Neural progenitor cell (in vitro differentiated cells): ENCODE measurements at regions not wholly inside any gene's neighbourhood (a gene's known extent, or its start where the extent isn't known, plus 50 kb on each side); places are given as distances from the start of the nearest gene placed in this dataset.

Experiments
- DNase-seq: peaks from one replicate; pipeline ENCODE4 v3.0.0-alpha.2; 2016; ENCODE audit warnings: low spot score
- H2AFZ ChIP-seq: fragments of 200-600 bp; sonication (generic); replicated peaks from 2 replicates; pipeline ENCODE4 v1.6.1; 2016; ENCODE audit warnings: antibody characterized with exemption
- H3F3A ChIP-seq: fragments of 200-600 bp; sonication (generic); 2 replicates; pipeline ENCODE4 v1.6.1; 2016; ENCODE audit warnings: antibody characterized with exemption, low read depth
- H3K27ac ChIP-seq: fragments of 200-600 bp; sonication (generic); 2 replicates; pipeline ENCODE4 v1.5.1; 2016; ENCODE audit warnings: mild to moderate bottlenecking
- H3K27me3 ChIP-seq: fragments of 200-600 bp; sonication (generic); 2 replicates; pipeline ENCODE4 v1.6.1; 2016; ENCODE audit warnings: mild to moderate bottlenecking, moderate library complexity
- H3K36me3 ChIP-seq: fragments of 200-600 bp; sonication (generic); 2 replicates; pipeline ENCODE4 v1.5.1; 2016
- H3K4me1 ChIP-seq: fragments of 200-600 bp; sonication (generic); 2 replicates; pipeline ENCODE4 v1.6.1; 2016; ENCODE audit warnings: mixed run types
- H3K4me2 ChIP-seq: fragments of 200-600 bp; sonication (generic); 2 replicates; pipeline ENCODE4 v1.6.1; 2016
- H3K4me3 ChIP-seq: fragments of 200-600 bp; sonication (generic); 2 replicates; pipeline ENCODE4 v1.5.1; 2016
- H3K79me2 ChIP-seq: fragments of 200-600 bp; sonication (generic); 2 replicates; pipeline ENCODE4 v1.6.1; 2016; ENCODE audit warnings: low read depth
- H3K9ac ChIP-seq: fragments of 200-600 bp; sonication (generic); 2 replicates; pipeline ENCODE4 v1.6.1; 2016
- H3K9me3 ChIP-seq: fragments of 200-600 bp; sonication (generic); 2 replicates; pipeline ENCODE4 v1.5.1; 2016; ENCODE audit warnings: low read depth
- H4K20me1 ChIP-seq: fragments of 200-600 bp; sonication (generic); 2 replicates; pipeline ENCODE4 v1.6.1; 2016; ENCODE audit warnings: low read depth
- H3K27ac Mint-ChIP-seq: 3 replicates; pipeline ENCODE4 v1.8.0; 2021; ENCODE audit warnings: mixed read lengths
- H3K27me3 Mint-ChIP-seq: 2 replicates; pipeline ENCODE4 v1.8.0; 2022; ENCODE audit warnings: low read depth, mild to moderate bottlenecking, inconsistent platforms, moderate library complexity, mixed read lengths; ENCODE audit not compliant: insufficient read depth
- H3K36me3 Mint-ChIP-seq: 3 replicates; pipeline ENCODE4 v1.8.0; 2021; ENCODE audit warnings: mixed read lengths
- H3K4me1 Mint-ChIP-seq: 3 replicates; pipeline ENCODE4 v1.8.0; 2021; ENCODE audit warnings: mixed read lengths
- H3K4me3 Mint-ChIP-seq: 3 replicates; pipeline ENCODE4 v1.8.0; 2021; ENCODE audit warnings: mild to moderate bottlenecking, moderate library complexity, mixed read lengths
- H3K9me3 Mint-ChIP-seq: 3 replicates; pipeline ENCODE4 v1.8.0; 2020; ENCODE audit warnings: mixed read lengths
- CTCF ChIP-seq: fragments of 200-600 bp; sonication (generic); IDR thresholded peaks from 2 replicates; pipeline ENCODE4 v1.5.1; 2017; ENCODE audit warnings: antibody characterized with exemption, mild to moderate bottlenecking
- EZH2 ChIP-seq: fragments of 200-600 bp; sonication (generic); IDR thresholded peaks from 2 replicates; pipeline ENCODE4 v1.6.1; 2017; ENCODE audit warnings: antibody characterized with exemption, mild to moderate bottlenecking, moderate library complexity
- EZH2phosphoT487 ChIP-seq: fragments of 200-600 bp; sonication (generic); IDR thresholded peaks from 2 replicates; pipeline ENCODE4 v1.6.1; 2017; ENCODE audit warnings: antibody characterized with exemption

GRCh38 chr15:25955628-25956027 lies 92.5 kb upstream of the ATP10A start:
- peaks cover 2% of the 10 kb centered on the region for H3K27me3 Mint-ChIP-seq
- no peak overlapping the region for H3K4me3 Mint-ChIP-seq
- no peak overlapping the region for H3K27ac ChIP-seq
- no peaks in the 10 kb centered on the region for H4K20me1 ChIP-seq
- no peaks in the 10 kb centered on the region for H3K27me3 ChIP-seq
- no peak overlapping the region for H3K4me2 ChIP-seq
- H3K36me3 ChIP-seq: no peaks in the 10 kb centered on the region
- no peak overlapping the region for H3K27ac Mint-ChIP-seq
- H3K4me1 ChIP-seq: peaks cover 5% of the 10 kb centered on the region
- TF ChIP-seq CTCF (no peak), EZH2 (no peak), EZH2phosphoT487 (no peak)
- no peak overlapping the region for H2AFZ ChIP-seq
- H3K4me3 ChIP-seq: no peak overlapping the region
- H3K9me3 Mint-ChIP-seq: peaks cover 18% of the 10 kb centered on the region
- no peak overlapping the region for H3K9ac ChIP-seq
- peaks cover 11% of the 10 kb centered on the region for H3K4me1 Mint-ChIP-seq
- peaks cover 3% of the 10 kb centered on the region for H3K36me3 Mint-ChIP-seq
- no peaks in the 10 kb centered on the region for H3K79me2 ChIP-seq
- H3F3A ChIP-seq: peaks cover 5% of the 10 kb centered on the region
- no peak for DNase-seq
- H3K9me3 ChIP-seq: no peaks in the 10 kb centered on the region

GRCh38 chr15:25954398-25954797 lies 91.3 kb upstream of the ATP10A start:
- H2AFZ ChIP-seq: no peak overlapping the region
- Mint-ChIP-seq H3K9me3 (peaks cover 18% of the 10 kb centered on the region), H3K27ac (no peak overlapping the region)

DNA sequence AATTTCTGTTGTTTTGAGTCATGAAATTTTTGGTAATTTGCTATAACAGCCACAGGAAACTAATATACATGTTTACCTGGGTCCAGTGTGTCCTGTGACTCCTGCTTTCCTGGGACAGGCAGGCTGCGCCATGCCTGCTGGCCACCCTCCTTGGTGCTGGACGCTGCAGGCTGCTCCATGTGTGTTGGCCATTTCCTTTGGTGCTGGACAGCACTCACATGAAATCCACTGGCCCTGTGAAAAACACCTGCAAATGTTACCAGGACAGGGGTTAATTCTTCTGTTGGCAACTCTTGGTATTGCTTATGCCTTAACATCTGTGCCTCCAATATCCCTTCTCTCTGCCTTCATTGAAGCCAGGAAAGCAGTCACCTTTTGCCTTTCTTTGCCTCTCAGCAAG lies 86.9 kb upstream of the ATP10A start:
- Histone ChIP-seq H3K79me2 (no peaks in the 10 kb centered on the region), H3K9ac (no peak overlapping the region), H3K36me3 (no peaks in the 10 kb centered on the region), H3K4me2 (no peak overlapping the region), H3K27me3 (no peaks in the 10 kb centered on the region), H3K9me3 (no peaks in the 10 kb centered on the region), H3K4me3 (no peak overlapping the region), H2AFZ (no peak overlapping the region), H3K4me1 (peaks cover 8% of the 10 kb centered on the region), H3K27ac (no peak overlapping the region), H4K20me1 (no peaks in the 10 kb centered on the region), H3F3A (peaks cover 5% of the 10 kb centered on the region)
- DNase-seq: no peak
- Mint-ChIP-seq H3K27me3 (peaks cover 5% of the 10 kb centered on the region), H3K4me1 (peaks cover 17% of the 10 kb centered on the region), H3K36me3 (peaks cover 3% of the 10 kb centered on the region), H3K9me3 (peaks cover 18% of the 10 kb centered on the region), H3K4me3 (no peak overlapping the region), H3K27ac (no peak overlapping the region)
- TF ChIP-seq CTCF: no peak
- no peak for TF ChIP-seq EZH2
- no peak for TF ChIP-seq EZH2phosphoT487

More at GRCh38 chr15:25954398-25954797, 91.3 kb upstream of the ATP10A start:
- Histone ChIP-seq H3K36me3 (no peaks in the 10 kb centered on the region), H3K4me3 (no peak overlapping the region), H3K9ac (no peak overlapping the region), H3K79me2 (no peaks in the 10 kb centered on the region), H4K20me1 (no peaks in the 10 kb centered on the region), H3K4me1 (peaks cover 5% of the 10 kb centered on the region), H3F3A (peaks cover 5% of the 10 kb centered on the region), H3K27me3 (no peaks in the 10 kb centered on the region), H3K27ac (no peak overlapping the region), H3K4me2 (no peak overlapping the region), H3K9me3 (no peaks in the 10 kb centered on the region)
- peaks cover 2% of the 10 kb centered on the region for H3K27me3 Mint-ChIP-seq
- no peak overlapping the region for H3K4me3 Mint-ChIP-seq
- H3K4me1 Mint-ChIP-seq: peaks cover 11% of the 10 kb centered on the region
- no peak for DNase-seq
- H3K36me3 Mint-ChIP-seq: peaks cover 3% of the 10 kb centered on the region
- TF ChIP-seq CTCF (no peak), EZH2phosphoT487 (no peak), EZH2 (no peak)
